SKM-1 (cell line): ENCODE measurements at regions not wholly inside any gene's neighbourhood (a gene's known extent, or its start where the extent isn't known, plus 50 kb on each side); places are given as distances from the start of the nearest gene placed in this dataset.

Experiments
- DNase-seq: peaks from one replicate; lab custom pipeline; 2025; ENCODE audit not compliant: unreplicated experiment; lab: John Stamatoyannopoulos, UW

- DNase-seq = no peak
Observed at GRCh38 chr2:58669998-58670397, 428.9 kb upstream of the FANCL start.

GRCh38 chr2:58667137-58667774 is 426.1 kb upstream of the FANCL start:
- DNase-seq = no peak

DNA sequence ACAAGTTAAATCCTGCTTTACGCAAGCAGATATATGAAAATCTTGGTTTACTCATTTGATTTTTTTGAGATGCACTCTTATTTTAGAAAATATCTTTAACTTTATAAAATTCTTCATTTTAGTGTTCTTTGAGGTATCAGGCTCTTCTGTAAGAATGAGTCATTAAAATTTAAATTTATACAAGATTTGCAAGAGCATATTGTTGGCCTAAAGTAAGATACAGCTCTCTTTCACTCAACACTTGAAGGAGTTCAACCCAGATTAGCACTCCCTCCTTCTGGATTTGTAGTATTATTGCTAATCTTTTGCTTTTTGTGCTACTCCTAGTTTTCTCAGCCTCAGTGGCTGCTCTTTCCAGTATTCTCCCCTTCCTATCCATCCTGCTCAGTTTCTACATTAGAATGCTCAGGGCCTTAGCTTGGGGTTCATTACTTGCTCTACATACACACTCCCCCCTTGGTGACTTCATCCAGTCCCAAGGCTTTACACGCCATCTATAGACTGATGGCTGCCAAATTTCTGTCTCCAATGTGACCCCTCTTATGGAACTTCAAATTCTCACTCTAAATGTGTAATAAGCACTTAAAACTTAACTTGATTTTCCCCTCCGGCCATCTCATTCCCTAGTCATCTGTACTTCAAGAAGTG is 425.3 kb upstream of the FANCL start:
- no peak for DNase-seq

- no peak for DNase-seq
Observed at GRCh38 chr2:58665154-58665553, 424.0 kb upstream of the FANCL start.

- DNase-seq = no peak
Observed at GRCh38 chr2:58664523-58665151, 423.5 kb upstream of the FANCL start.

GRCh38 chr2:58660046-58660445 is 418.9 kb upstream of the FANCL start:
- no peak for DNase-seq

- DNase-seq = no peak
Observed at GRCh38 chr2:58655152-58655551, 414.0 kb upstream of the FANCL start.

DNA sequence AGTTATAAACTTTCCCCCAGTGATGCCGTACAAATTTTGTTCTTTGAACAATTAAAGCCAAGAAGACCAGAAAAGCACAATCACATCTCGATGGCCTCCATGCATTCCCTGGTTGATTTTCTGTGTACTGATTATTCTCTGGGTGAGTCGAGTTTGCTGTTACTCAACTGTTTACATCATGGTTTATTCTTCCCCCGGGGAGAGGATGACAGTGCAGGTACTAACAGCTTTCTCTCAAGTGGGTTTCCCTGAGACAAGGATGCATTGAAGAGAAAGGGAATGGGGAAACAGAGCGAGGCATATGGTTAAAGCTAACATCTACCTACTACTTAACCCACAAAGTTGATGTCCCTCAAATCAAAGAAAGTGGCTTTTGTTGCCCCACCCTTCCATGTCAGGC is 410.8 kb upstream of the FANCL start:
- no peak for DNase-seq

DNA sequence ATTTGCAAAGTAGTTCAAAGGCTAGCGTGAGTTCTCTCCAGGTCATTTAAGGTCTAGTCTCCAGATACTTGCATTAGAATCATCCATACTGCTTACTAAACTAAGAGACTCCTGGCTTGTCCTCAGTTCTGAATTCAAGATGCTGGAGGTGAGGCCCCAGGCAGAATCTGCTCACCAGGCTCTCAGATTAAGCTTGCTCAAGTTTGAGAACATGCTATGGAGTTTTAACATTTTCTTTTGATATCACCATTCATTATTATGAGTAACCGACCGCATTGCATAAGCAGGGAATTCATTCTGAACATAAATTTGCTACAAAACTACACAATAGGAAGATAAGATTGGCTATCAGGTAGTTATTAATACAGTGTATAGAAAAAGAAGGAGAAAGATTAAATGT is 409.7 kb upstream of the FANCL start:
- DNase-seq = no peak

GRCh38 chr2:58649756-58650155 is 408.6 kb upstream of the FANCL start:
- no peak for DNase-seq

- no peak for DNase-seq
Observed at GRCh38 chr2:58645017-58645416, 403.9 kb upstream of the FANCL start.

- DNase-seq = no peak
Observed at GRCh38 chr2:58644451-58644850, 403.3 kb upstream of the FANCL start.

- DNase-seq = no peak
Observed at GRCh38 chr2:58641001-58641400, 399.9 kb upstream of the FANCL start.

- DNase-seq = no peak
Observed at GRCh38 chr2:58640042-58640441, 398.9 kb upstream of the FANCL start.

GRCh38 chr2:58638256-58638805 is 397.2 kb upstream of the FANCL start:
- no peak for DNase-seq

DNA sequence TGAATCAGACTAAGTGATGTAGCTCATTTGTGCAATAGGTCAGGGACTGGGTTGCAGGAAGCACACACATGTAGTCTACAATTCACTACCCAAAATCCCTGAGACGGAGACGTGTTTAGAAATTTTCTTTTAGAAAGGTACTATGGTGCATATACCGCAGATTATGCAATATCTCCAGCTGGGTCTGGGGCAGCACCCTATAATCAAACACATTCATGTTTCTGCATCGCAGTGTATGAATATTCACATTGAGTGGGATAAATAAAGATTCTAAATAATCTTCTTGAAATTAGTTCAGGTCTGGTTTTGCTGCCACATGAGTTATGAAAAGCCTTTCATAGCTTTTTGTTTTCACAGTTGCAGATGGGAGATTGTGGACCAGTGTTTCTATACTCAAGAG is 395.7 kb upstream of the FANCL start:
- DNase-seq = no peak

DNA sequence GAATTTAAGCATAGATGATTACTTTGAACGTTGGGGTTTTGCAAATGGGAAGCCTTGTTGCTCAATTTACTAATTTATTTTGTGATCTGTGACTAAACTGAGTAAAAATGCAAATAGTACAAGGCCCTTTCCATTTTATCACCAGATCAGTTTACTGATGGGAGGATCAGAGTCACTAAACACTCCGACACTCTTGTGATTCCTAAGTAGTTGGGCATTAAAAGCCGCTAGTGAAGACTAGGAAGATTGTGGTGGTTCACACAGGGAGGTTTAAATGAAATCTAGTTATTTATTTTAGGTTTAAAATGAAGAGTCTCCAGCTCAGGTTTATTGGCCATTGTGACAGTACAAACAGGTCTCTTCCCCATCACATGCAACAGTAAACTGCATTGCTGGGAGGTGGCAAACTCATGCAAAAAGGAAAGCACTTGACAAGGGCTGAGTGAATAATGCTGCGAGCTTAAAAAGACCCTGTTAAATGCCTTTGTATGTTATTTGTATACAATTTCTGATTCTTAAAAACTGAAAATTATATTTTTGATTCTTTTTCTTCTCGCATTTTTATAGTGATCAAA is 394.8 kb upstream of the FANCL start:
- no peak for DNase-seq

- DNase-seq = no peak
Observed at GRCh38 chr2:58634653-58635370, 393.7 kb upstream of the FANCL start.

DNA sequence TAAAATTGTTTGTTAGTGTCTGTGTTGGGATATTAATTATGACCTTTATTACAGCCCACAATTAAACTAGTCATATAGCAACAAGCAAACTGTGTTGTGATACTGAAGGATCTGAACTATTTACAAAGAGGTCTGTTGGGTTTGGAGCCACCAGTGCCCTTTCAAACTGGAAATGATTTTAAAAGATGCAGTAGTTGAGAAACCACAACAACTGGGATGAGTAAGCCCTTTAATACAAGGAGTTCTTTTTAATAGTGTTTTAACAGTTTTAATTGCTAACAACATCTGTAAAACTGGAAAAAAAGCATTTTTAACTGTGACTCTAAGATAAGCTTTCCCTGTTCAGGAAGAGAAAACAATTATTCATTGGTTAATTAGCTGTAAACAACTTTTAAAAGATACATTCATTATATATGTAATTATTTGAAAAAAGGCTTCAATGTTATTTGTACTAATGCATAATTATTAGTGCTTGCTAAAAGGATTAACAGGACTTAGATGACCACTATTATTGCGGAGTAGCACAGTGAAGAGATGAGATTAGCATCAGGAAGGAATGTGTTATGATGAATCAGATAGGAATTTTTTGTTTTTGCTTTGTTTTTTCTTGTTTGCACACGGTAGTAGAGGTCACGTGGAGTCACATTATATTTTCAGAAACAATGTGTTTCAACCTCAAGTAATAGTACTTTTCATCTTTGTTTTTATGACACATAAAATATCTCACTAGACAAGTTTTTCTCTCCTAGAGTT is 392.7 kb upstream of the FANCL start:
- DNase-seq = no peak

- DNase-seq = no peak
Observed at GRCh38 chr2:58631986-58632385, 390.9 kb upstream of the FANCL start.
